Frontal cortex (tissue), 3 donors: ENCODE measurements at regions not wholly inside any gene's neighbourhood (a gene's known extent, or its start where the extent isn't known, plus 50 kb on each side); places are given as distances from the start of the nearest gene placed in this dataset.

ENCODE experiments used
- DNase-seq, 2 donors: peaks; one replicate each; pipeline ENCODE4 v3.0.0; 2012; ENCODE audit warnings: low spot score in 2 of 2
- FAIRE-seq: peaks from 2 replicates; lab custom pipeline; 2012; peaks lifted over from hg19 to GRCh38; lab: Jason Lieb, UNC
- donor health status: control.
- donor health status: control.
- donor health status: control.

DNA sequence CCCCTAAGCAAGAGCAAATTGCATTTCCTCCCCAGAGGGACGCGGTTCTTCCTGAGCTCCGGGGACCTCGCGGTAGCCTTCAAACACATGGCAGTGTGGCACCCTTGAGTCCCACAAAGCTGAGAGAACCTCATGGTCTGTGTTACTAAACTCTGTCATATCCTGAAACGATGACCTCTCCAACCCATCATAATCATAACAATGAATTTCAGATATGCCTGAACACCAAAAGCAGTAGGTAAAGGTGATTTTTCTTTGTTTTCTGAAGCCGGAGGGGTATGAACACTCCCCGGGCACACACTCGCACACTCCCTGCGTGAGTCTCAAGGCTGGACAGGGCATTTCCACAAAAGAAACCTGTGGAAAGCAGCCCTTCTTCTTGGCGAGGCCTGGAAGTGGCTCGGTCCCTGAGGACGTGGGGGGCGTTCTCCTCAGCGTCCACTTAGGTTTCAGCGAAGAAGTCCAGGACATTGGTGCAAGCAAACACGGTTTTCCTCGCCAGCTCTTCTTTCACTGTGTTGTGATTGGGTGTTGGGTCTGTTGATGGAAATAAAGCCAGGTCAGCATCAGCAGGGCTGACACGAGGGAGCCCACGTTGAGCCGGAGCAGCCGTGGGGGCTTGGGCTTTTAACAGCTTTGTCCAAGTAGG is 183.4 kb downstream of the ERMARD start:
- FAIRE-seq: no peak
- DNase-seq: no peak

DNA sequence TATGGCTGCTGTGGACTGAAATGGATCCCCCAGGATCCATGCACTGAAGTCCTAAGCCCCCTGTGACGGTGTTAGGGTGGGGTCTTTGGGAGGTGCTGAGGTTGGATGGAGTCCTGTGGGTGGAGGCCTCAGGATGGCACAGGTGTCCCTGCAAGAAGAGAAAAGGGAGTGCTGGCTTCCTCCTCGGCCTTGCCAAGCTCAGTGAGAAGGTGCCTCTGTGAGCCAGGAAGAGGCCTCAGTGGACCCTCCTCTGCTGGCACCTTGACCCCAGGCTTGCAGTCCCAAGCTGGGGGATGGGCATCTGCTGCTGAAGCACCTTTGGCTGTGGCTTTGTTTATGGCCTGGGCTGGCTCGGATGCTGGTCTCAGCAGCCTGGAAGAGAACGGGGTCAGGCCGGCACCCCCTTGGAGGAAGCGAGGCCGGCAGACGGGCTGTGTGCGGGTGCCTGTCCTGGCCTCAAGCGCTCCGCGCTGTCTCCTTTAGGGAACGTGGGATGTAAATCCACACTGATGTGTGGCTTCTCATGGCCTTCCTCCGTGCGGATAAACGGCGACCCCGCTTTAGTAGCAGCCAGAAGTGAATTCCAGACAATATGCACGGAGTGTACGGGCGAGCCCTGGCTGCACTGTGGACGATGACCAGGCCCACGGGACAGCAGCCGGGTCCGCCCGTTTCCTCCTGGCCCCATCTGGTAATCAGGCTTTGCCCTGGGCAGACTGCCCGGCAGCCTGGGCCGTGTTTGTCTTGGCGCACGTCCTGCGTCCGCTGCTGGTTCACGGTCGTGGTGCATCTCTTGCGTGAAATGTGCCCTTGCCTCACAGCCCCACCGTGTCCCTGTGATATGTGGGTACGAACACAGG is 182.6 kb downstream of the ERMARD start:
- DNase-seq: peak in 1 of 2 donors; percentile 61

DNA sequence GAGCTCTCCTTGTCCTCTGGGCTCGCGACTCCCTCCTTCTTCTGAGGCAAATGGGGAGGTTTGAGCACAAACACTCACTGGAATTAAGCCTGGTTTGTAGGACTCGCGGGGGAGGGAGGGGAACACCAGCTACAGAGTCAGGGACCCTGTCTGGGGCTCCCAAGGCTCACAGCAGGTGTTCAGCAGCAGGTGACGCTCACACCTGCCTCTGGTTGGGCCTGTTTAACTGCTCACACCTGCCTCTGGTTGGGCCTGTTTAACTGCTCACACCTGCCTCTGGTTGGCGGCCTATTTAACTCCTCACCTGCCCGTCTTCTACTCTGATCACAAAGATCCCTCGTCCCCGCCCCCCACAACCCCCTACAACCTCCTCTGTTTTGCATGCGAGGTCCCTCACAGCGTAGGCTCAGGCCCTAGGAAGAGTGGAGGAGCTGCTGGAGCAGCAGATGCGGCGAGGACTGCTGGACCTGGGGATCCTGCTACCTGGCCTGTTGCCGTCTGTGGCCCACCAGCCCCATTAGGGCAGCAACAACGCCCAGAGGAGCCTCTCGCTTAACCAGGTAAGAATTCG is 181.9 kb downstream of the ERMARD start:
- no peak for FAIRE-seq

More for the DNA sequence above, 182.6 kb downstream of the ERMARD start:
- FAIRE-seq: no peak

DNA sequence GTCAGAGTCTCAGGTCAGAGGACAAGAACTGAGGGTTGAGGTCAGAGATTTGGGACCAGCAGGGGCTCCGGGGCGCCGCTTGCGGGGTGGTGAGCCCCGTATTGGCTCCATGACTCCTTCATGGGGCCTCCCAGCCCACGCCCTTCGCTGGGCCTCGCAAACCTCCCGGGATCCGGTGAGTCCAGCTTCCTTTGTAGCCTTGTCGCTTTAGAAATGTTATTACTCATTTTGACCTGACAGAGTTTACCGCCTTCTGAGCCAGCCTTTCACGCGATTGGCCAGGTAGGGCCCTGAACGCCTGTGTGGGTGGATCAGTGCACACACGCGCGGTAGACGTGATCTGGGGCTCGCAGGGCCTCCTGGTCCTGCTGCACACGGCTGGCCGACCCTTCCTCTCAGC is 181.1 kb downstream of the ERMARD start:
- no peak for FAIRE-seq
- DNase-seq: no peak

More for the DNA sequence above, 181.9 kb downstream of the ERMARD start:
- DNase-seq: no peak

DNA sequence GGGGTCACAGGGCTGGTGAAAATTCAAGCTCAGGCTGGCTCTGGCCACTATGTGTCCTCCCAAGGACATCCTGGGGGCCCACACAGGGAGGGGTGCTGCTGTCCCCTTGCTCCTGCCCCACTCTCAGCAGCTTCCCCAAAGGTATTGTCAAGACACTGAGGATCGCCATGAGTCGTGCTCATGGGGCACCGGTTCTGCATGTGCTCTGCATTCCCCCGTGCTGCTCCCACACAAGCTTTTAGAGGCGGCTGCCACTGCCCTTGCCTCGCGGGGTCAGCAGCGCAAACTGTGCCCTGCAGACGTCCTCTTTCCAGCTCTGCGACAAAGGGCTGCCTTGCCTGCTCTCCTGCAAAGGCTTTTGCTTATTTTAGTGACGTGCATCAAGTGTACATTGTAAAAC is 179.8 kb downstream of the ERMARD start:
- FAIRE-seq: no peak
- no peak for DNase-seq

DNA sequence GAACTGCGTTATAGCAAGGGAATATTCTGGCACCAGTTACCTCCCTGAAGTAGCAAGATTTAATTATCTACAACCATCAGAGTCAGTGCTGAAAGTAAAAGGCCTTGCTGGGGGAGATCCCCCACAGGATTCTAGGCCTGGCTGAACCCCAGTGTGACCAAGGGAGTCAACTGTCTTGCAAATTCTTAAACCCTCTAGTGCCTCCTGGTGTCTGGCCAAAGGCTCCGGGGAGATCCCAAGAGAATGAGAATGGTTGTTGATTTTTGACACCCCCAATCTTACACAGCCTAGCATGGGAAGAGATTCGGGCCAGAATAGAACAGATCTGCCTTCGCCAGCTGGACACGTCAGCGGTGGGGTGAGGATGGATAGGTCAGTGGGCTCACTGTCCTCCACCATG is 179.4 kb downstream of the ERMARD start:
- DNase-seq (no peak), FAIRE-seq (no peak)

DNA sequence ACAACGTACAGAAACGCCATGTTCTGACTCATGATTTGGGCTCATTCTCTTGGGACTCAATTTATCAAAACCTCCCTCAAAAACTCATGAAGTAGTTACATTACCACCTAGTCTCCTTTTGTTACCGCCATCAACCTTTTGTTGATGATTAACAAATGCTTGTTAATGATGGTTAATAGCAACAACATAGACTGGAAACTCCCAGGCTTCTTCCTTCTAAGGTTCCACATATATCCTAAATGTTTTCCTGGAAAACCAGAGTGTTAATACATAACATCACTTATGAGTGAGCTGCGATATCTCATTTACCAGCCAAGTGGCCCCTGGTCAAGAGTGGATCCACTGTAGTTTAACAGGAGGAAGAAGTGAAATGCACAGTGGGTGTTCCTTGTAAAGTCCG is 176.3 kb downstream of the ERMARD start:
- FAIRE-seq (no peak), DNase-seq (no peak)

DNA sequence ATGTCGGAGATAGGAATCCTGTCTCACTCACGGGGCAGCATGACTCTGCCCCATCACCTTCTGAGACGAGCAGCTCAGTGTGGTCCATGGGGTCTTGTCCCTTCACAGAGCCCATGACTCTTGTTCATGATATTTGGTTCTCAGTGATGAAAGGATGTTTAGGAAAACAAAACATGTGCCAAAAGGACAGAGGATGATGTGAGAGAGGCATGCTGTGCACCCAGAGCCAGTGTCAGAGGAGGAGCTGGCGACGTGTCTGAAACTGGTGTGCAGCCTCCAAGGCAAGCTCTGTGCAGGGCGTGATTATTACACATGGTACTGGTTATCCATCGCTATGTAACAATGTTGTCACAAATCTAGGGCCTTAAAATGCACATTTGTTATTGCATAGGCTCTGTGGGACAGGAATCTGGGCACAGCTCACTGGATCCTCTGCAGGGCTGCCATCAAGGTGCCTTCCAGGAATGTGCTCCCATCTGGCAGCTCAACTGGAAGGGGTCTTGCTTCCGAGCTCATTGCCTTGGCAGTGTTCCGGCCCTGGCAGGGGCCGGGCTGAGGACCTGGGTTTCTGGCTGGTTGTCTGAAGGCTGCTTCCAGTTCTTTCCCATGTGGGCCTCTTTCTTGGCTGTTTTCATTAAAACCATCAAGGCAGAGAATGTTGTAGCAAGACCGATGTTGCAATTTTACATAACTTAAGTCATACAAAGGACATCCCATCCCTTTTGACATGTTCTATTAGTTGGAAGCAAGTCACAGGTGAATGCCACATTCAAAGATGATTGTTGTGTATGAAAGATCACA is 175.4 kb downstream of the ERMARD start:
- DNase-seq: no peak
- no peak for FAIRE-seq

DNA sequence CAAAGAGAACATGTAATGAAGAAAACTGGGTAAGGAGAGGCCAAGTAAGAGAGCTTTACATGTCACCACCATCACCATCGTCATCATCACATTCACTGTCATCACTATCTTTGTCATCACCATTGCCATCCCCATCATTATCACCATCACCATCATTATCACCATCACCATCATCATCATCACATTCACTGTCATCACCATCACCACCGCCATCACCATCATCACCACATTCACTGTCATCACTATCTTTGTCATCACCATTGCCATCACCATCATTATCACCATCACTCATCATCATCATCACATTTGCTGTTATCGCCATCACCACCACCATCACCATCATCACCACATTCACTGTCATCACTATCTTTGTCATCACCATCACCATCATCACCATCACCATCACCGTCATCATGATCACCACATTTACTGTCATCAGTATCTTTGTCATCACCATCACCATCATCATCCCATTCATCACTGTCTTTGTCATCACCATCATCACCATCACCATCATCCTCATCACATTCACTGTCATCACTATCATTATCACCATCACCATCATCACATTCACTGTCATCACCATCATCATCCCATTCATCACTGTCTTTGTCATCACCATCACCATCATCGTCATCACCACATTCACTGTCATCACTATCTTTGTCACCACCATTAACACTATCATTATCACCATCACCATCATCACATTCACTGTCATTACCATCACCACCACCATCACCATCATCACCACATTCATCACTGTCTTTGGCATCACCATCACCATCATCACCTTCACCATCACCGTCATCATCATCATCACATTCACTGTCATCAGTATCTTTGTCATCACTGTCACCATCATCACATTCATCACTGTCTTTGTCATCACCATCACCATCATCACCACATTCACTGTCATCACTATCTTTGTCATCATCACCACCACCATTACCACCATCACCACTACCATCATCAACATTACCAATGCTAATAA is 172.3 kb downstream of the ERMARD start:
- DNase-seq: no peak
- no peak for FAIRE-seq

DNA sequence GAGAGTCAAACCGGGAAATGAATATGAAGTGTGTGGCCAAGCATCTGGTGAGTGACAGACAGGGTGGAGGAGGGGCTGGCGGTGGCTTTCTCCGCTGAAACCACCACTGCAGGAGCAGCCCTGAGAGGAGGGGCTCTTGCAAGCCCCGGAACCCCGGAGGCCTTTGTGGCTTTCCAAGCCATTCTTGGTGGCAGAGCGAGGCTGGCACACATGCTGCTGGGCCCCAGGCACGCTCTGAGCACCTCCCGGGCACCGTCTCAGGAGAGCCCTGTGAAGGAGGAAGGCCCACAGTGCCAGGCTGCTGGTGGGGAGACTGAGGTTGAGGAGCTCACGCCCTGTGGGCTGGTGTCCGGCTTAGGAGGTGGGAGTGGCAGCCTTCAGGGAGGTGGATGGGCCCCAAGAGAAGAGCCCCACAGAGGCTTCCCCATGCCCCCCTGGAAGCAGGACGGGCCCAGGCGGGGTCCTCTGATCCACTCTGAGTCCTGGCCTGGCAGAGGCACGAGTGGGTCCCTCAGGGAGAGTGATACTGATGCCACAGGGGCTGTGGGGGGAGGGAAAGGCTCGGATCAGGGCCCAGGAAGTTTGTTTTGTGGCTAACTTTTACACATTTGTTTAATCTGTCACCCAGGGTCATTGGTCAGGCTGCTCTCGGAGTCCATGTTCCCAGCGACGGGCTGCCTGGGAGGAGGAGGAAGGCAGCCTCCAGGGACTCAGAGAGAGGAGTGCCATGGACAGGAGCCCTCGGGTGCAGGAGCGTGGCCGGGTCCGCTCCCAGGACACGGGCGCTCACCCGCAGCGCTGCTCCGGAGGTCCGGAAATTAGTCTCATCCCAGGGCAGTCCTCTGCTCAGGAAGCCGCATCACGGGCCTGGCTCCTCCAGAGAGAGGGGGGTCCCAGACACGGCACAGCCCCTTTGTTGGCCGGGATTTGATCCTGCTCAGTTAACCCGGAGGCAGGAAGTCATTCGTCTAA is 170.7 kb downstream of the ERMARD start:
- FAIRE-seq: no peak
- no peak for DNase-seq

DNA sequence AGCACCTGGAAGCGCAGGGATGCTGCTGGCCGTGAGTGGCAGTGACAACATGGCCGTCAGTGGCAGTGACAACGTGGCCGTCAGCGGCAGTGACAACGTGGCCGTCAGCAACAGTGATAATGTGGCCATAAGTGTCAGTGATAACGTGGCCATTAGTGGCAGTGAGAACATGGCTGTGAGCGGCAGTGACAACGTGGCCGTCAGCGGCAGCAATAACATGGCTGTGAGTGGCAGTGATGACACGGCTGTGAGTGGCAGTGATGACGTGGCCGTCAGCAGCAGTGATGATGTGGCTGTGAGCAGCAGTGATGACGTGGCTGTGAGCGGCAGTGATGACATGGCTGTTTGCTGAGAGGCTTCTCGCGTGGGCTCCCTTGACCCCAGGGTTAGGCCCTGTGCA is 169.8 kb downstream of the ERMARD start:
- no peak for DNase-seq
- no peak for FAIRE-seq

DNA sequence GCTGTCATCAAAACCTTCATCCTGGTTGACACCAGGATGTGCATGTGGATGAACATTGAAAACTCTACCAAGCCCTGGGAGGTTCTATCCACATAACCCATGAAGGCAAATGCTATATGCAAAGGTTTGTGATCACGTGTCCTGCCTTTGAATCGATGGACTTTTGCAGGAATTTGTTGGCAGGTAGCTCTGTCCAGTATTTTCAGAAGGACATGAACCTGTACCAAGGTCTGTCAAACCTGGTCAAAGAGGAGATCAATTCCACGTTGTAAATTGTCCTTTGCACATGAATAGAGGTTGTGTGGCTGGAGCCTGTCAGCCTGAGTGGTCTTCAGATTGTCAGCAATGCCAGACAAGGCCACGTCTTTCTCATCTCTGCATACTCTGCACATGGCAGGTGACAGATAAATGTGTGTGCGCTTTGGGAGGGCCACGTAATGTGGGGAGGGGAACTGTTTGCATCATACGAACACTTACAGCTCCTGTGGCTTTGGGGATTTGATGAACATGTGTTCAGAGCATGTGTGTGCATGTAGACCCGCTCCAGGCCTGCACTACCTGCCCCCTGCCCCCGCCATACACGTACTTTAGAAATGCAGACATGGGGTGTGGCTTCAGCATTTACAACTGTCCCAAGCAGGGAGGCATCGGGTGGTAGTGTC is 169.1 kb downstream of the ERMARD start:
- no peak for DNase-seq
- FAIRE-seq: no peak

DNA sequence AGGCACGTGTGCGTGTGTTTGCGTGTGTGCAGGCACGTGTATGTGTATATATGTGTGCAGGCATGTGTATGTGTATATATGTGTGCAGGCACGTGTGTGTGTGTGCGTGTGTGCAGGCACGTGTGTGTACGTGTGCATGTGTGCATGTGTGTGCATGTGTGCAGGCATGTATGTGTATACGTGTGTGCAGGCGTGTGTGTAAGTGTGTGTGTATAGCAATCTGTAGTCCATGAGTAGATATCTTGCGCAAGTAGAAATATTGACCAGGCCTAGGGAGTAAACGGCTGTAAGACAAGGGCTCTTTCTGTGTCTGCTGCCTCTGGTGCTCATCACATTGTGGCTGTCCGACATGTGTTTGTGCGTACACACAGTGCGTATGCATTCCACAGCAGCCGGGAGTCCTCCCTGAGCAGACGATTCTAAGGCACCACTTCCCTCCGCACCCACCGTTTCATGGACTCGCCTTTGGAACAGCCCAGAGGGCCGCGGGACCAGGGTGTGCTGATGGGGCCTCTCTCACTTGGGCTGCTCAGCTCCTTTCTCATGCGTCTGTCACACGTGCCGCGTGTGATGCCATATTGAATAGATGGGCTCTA is 167.6 kb downstream of the ERMARD start:
- DNase-seq: no peak

DNA sequence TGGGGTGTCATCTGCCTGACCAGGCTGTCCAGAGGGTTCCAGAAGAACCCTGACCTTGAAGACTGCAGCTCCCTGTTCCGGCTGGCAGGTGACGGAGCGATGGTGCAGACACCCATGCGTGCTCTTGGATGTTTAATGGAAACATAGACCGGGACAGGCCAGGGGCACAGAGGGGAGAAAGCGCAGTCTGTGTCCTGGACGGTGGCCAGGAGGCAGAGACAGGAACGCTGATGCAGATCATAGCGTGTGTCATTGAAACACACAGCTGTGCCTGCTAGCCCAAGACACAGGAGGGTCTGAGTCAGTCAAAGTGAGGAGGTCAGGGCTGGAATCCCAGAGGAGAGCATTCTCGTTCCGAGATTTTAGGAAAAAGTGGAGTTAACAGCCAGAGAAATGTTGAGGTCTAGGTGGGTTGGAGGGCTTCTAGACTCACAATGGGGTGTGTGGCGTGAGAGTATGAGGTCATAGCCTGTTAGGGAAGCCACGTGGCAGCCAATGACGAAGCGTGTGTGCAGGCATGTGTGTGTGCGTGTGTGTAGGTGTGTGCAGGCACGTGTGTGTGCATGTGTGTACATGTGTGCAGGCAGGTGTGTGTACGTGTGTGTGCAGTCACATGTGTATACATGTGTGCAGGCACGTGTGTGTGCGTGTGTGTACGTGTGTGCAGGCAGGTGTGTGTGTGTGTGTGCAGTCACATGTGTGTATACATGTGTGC is 167.0 kb downstream of the ERMARD start:
- DNase-seq (no peak), FAIRE-seq (no peak)

More for the DNA sequence above, 167.6 kb downstream of the ERMARD start:
- FAIRE-seq: no peak

DNA sequence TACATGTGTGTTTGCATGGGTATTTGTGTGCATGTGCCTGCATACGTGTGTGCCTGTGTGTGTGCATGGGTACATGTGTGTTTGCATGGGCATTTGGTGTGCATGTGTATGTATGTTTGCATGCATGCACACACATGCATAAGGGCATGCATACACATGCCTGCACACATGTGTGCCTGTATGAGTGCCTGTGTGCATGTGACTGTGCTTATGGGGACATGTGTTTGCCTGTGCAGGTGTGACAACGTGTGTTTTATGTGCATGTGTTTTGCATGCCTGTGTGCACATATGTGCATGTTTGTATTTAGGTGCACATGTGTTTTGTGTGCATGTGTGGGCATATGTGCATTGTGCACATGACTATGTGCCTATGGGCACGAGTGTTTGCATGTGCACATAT is 165.7 kb downstream of the ERMARD start:
- FAIRE-seq (no peak), DNase-seq (no peak)

DNA sequence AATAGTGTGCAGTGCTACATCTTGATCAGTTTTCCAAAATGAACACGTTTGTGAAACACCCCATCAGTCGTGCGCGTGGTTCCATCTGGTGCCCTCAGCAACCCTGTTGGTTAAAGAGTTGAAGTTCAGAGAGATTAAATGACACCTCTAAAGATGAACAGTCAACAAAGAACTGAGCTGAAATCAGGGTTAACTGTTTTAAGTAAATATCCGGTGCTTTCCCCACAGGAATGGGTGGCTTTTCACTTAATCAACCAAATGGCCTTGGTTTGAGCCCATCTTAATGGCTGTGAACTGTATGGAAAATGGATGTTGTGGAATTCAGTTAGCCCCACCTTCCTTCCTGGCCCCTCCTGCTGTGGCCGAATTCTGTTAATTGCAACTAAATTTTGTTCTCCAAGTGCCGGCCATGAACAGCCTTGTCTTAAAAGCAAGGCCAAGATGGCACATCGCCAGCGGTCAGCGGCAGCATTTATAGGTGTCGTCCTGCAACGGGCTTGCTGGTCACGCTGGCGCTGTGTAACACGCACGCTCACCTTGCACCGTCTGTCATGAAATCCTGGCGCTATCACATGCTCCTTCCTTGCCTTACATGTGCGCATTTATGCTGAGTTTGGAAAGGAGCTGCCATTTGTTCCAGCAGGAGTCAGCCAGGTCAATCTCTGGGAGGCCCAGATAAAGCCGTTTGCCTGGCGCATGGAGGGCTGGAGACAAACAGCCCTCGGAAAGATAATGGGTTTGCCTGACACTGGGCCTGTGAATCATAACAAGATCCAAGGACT is 164.5 kb downstream of the ERMARD start:
- FAIRE-seq: no peak

More for the DNA sequence above, 164.5 kb downstream of the ERMARD start:
- no peak for DNase-seq
